IMR-90 (cell line): ENCODE measurements at regions not wholly inside any gene's neighbourhood (a gene's known extent, or its start where the extent isn't known, plus 50 kb on each side); places are given as distances from the start of the nearest gene placed in this dataset.

Experiments
- ATAC-seq: fragments of 200-7000 bp; cut with Tn5 transposase; 2 replicates; pipeline ENCODE4 v1.9.1; 2020; ENCODE audit warnings: low read depth, mild to moderate bottlenecking, moderate library complexity
- BruUV-seq: library from RNA; stranded (reverse); fragments of 400-500 nt; replicated peaks from 2 replicates; lab custom pipeline; 2021; lab: Mats Ljungman, UMichigan
- CTCF ChIA-PET: fragments of 300-600 bp; formaldehyde crosslinking; extraction: SDS; loops from one replicate; lab custom pipeline; 2021; ENCODE audit warnings: antibody characterized with exemption; lab: Yijun Ruan, JAX
- POLR2A ChIA-PET: fragments of 300-600 bp; sonication (Branson Sonifier 250); formaldehyde crosslinking; loops from one replicate; lab custom pipeline; 2022; ENCODE audit warnings: antibody characterized with exemption; ENCODE audit not compliant: unreplicated experiment; lab: Charles Lee
- DNase-seq: peaks from one replicate; pipeline ENCODE4 v3.0.0; 2013
- H2AFZ ChIP-seq: replicated peaks from 2 replicates; pipeline ENCODE3; 2013; ENCODE audit warnings: low read length, mild to moderate bottlenecking; ENCODE audit not compliant: poor library complexity
- H2AK5ac ChIP-seq: 2 replicates; pipeline ENCODE4 v1.6.1; 2013; ENCODE audit warnings: low read depth, low read length, inconsistent platforms
- H2AK9ac ChIP-seq: replicated peaks from 2 replicates; pipeline ENCODE3; 2013; ENCODE audit warnings: mild to moderate bottlenecking, low read depth, low read length, moderate library complexity; ENCODE audit not compliant: poor library complexity
- H2BK120ac ChIP-seq: 2 replicates; pipeline ENCODE4 v1.6.1; 2013; ENCODE audit warnings: low read depth, low read length, inconsistent platforms
- H2BK15ac ChIP-seq: 3 replicates; pipeline ENCODE4 v1.6.1; 2013; ENCODE audit warnings: low read depth, low read length, inconsistent platforms
- H2BK20ac ChIP-seq: 2 replicates; pipeline ENCODE4 v1.6.1; 2013; ENCODE audit warnings: low read depth, mild to moderate bottlenecking, inconsistent platforms, low read length, moderate library complexity
- H2BK5ac ChIP-seq: 2 replicates; pipeline ENCODE4 v1.6.1; 2013; ENCODE audit warnings: mild to moderate bottlenecking, low read depth, low read length, inconsistent platforms; ENCODE audit not compliant: poor library complexity, severe bottlenecking
- H3K14ac ChIP-seq: replicated peaks from 2 replicates; pipeline ENCODE4 v1.6.1; 2013; ENCODE audit warnings: low read depth, low read length, inconsistent platforms
- H3K18ac ChIP-seq: 2 replicates; pipeline ENCODE4 v1.6.1; 2013; ENCODE audit warnings: low read depth, low read length, control low read depth
- H3K23ac ChIP-seq: 2 replicates; pipeline ENCODE4 v1.6.1; 2013; ENCODE audit warnings: low read depth, low read length, inconsistent platforms
- H3K27ac ChIP-seq: 2 replicates; pipeline ENCODE4 v1.5.1; 2013; ENCODE audit warnings: mild to moderate bottlenecking, control low read depth, low read length; ENCODE audit not compliant: insufficient read depth
- H3K27me3 ChIP-seq: 2 replicates; pipeline ENCODE4 v1.6.1; 2013; ENCODE audit warnings: low read length; ENCODE audit not compliant: control insufficient read depth, insufficient read depth
- H3K36me3 ChIP-seq: 2 replicates; pipeline ENCODE4 v1.6.1; 2013; ENCODE audit warnings: low read length, mixed read lengths; ENCODE audit not compliant: control insufficient read depth, insufficient read depth
- H3K4ac ChIP-seq: 2 replicates; pipeline ENCODE4 v1.6.1; 2013; ENCODE audit warnings: low read depth, low read length, inconsistent platforms
- H3K4me1 ChIP-seq: 2 replicates; pipeline ENCODE4 v1.6.1; 2013; ENCODE audit warnings: low read length, mixed read lengths; ENCODE audit not compliant: control insufficient read depth, insufficient read depth
- H3K4me2 ChIP-seq: 2 replicates; pipeline ENCODE4 v1.6.1; 2013; ENCODE audit warnings: low read depth, mild to moderate bottlenecking, control low read depth, low read length, moderate library complexity
- H3K4me3 ChIP-seq: 2 replicates; pipeline ENCODE4 v1.5.1; 2013; ENCODE audit warnings: low read depth, mild to moderate bottlenecking, control low read depth, low read length, moderate library complexity; ENCODE audit not compliant: insufficient read depth
- H3K56ac ChIP-seq: 2 replicates; pipeline ENCODE4 v1.6.1; 2013; ENCODE audit warnings: low read length, inconsistent platforms; ENCODE audit not compliant: insufficient read depth; ENCODE audit errors: extremely low read depth
- H3K79me1 ChIP-seq, 2 experiments: 2 replicates each; pipeline ENCODE4 v1.6.1; 2013; ENCODE audit warnings: low read length in 2 of 2, inconsistent platforms in 1 of 2, low read depth in 1 of 2
- H3K9ac ChIP-seq: 2 replicates; pipeline ENCODE4 v1.6.1; 2013; ENCODE audit warnings: low read depth, low read length, control low read depth
- H3K9me1 ChIP-seq: 2 replicates; pipeline ENCODE4 v1.6.1; 2013; ENCODE audit warnings: low read length, inconsistent platforms; ENCODE audit not compliant: insufficient read depth
- H3K9me3 ChIP-seq: 2 replicates; pipeline ENCODE4 v1.6.1; 2013; ENCODE audit warnings: low read length; ENCODE audit not compliant: control insufficient read depth, insufficient read depth
- H4K20me1 ChIP-seq: 2 replicates; pipeline ENCODE4 v1.6.1; 2013; ENCODE audit warnings: low read length, inconsistent platforms; ENCODE audit not compliant: insufficient read depth
- H4K5ac ChIP-seq: 2 replicates; pipeline ENCODE4 v1.6.1; 2013; ENCODE audit warnings: mild to moderate bottlenecking, low read depth, low read length, control low read depth
- H4K8ac ChIP-seq, 2 experiments: 2 replicates each; pipeline ENCODE4 v1.6.1; 2013; ENCODE audit warnings: low read depth in 2 of 2, low read length in 2 of 2, control low read depth in 1 of 2, inconsistent platforms in 1 of 2
- H4K91ac ChIP-seq: 2 replicates; pipeline ENCODE4 v1.6.1; 2013; ENCODE audit warnings: low read depth, low read length, inconsistent platforms; ENCODE audit not compliant: insufficient read depth
- BHLHE40 ChIP-seq: fragments of 150-350 bp; IDR thresholded peaks from 2 replicates; pipeline ENCODE4 v1.6.1; 2016; ENCODE audit warnings: mild to moderate bottlenecking, low read depth, low read length
- CEBPB ChIP-seq: IDR thresholded peaks from 2 replicates; pipeline ENCODE4 v1.6.1; 2012; ENCODE audit warnings: low read depth, low read length, improper control_type of control experiment
- CHD1 ChIP-seq: IDR thresholded peaks from 2 replicates; pipeline ENCODE4 v1.6.1; 2012; ENCODE audit warnings: low read depth, low read length, improper control_type of control experiment
- FOS ChIP-seq: fragments of 150-350 bp; IDR thresholded peaks from 2 replicates; pipeline ENCODE4 v1.6.1; 2016; ENCODE audit warnings: low read depth, low read length
- MAFK ChIP-seq: IDR thresholded peaks from 2 replicates; pipeline ENCODE4 v1.6.1; 2012; ENCODE audit warnings: low read depth, low read length, improper control_type of control experiment
- MAZ ChIP-seq: IDR thresholded peaks from 2 replicates; pipeline ENCODE4 v1.6.1; 2012; ENCODE audit warnings: low read depth, mild to moderate bottlenecking, low read length, improper control_type of control experiment, moderate library complexity, borderline replicate concordance
- MXI1 ChIP-seq: IDR thresholded peaks from 2 replicates; pipeline ENCODE4 v1.6.1; 2012; ENCODE audit warnings: low read depth, mild to moderate bottlenecking, low read length, moderate library complexity, borderline replicate concordance
- NFE2L2 ChIP-seq: fragments of 150-350 bp; IDR thresholded peaks from 2 replicates; pipeline ENCODE4 v1.6.1; 2016; ENCODE audit warnings: low read depth, mild to moderate bottlenecking, low read length
- POLR2A ChIP-seq: IDR thresholded peaks from 2 replicates; pipeline ENCODE4 v1.6.1; 2012; ENCODE audit warnings: mild to moderate bottlenecking, low read depth, low read length
- RAD21 ChIP-seq: IDR thresholded peaks from 2 replicates; pipeline ENCODE4 v1.6.1; 2012; ENCODE audit warnings: low read length, improper control_type of control experiment
- RCOR1 ChIP-seq: IDR thresholded peaks from 2 replicates; pipeline ENCODE4 v1.6.1; 2012; ENCODE audit warnings: mild to moderate bottlenecking, low read length, improper control_type of control experiment; ENCODE audit not compliant: insufficient replicate concordance
- RFX5 ChIP-seq: IDR thresholded peaks from 2 replicates; pipeline ENCODE4 v1.8.0; 2012; ENCODE audit warnings: low read depth, mild to moderate bottlenecking, low read length, moderate library complexity
- SMC3 ChIP-seq: fragments of 150-350 bp; IDR thresholded peaks from 2 replicates; pipeline ENCODE4 v1.6.1; 2016; ENCODE audit warnings: low read depth, mild to moderate bottlenecking, antibody characterized with exemption, low read length, moderate library complexity
- WGBS, 2 experiments: methylation state at CpG; one replicate each; pipeline versions ENCODE4 v1.1.5 to v1.1.7; 2013; ENCODE audit warnings: missing lambda C conversion rate in 2 of 2; ENCODE audit not compliant: insufficient read length in 1 of 2; ENCODE audit errors: extremely low coverage in 2 of 2; 5-methylcytosine and 5-hydroxymethylcytosine counted together
- dilution Hi-C: fragments of 300-500 bp; cut with HindIII; formaldehyde crosslinking; loops from one replicate; pipeline ENCODE4 v1.14.3; 2018; ENCODE audit warnings: low sequenced_read_pairs; ENCODE audit not compliant: unreplicated experiment
- in situ Hi-C: fragments of 300-500 bp; cut with MboI; formaldehyde crosslinking; loops from 3 replicates; pipeline ENCODE4 v1.14.3; 2019; ENCODE audit warnings: low sequenced_read_pairs, inconsistent platforms, mixed read lengths
- intact Hi-C: fragments of 100-400 bp; cut with micrococcal nuclease; formaldehyde crosslinking; loops from 2 replicates; pipeline ENCODE4 v1.10.0; 2022
- TF ChIP-seq, protein P1 (sequence below): fragments of 150-350 bp; IDR thresholded peaks from 2 replicates; pipeline ENCODE4 v1.6.1; 2016; ENCODE audit warnings: low read depth, mild to moderate bottlenecking, low read length, moderate library complexity, borderline replicate concordance
- TF ChIP-seq, protein P2 (sequence below): conservative IDR thresholded peaks from 2 replicates; pipeline ENCODE4 v1.5.1; 2012; ENCODE audit warnings: mild to moderate bottlenecking, low read depth, low read length, improper control_type of control experiment
- TF ChIP-seq, protein P3 (sequence below): fragments of 150-350 bp; IDR thresholded peaks from 2 replicates; pipeline ENCODE4 v1.6.1; 2017; ENCODE audit warnings: mild to moderate bottlenecking, antibody characterized with exemption, low read length, low read depth

DNA sequence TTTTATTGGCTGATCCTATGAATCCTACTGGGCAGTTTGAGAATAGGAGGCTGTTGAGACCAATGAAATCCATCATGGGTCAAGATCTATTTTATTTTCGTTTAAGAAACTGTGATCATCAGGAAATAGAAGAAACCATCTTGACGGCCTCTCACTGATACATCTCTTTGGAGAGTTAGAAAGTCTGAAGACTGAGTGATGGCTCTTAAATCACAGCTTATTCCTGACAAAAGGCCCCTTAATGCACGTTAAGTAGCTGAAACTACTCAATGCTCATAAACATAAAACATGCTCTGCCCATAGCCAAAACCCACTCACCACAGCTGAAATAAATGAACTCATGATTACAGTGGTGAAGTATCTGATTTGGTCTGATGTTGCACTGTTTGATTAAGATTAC lies 784.5 kb upstream of the NEGR1 start:
- in situ Hi-C loops, result no loop called here

More for the DNA sequence above, 784.5 kb upstream of the NEGR1 start:
- WGBS, 2 experiments, result no CpG with 5 or more reads among the region's 3 CpGs
- Histone ChIP-seq H4K91ac (no peak overlapping the region), H3K18ac (no peak overlapping the region), H2BK15ac (no peak overlapping the region), H3K4ac (no peak overlapping the region), H2AK5ac (no peak overlapping the region), H3K9ac (no peak overlapping the region), H3K79me1 (no peaks in the 10 kb centered on the region), H3K23ac (no peak overlapping the region), H3K9me1 (no peaks in the 10 kb centered on the region), H2AK9ac (no peak overlapping the region), H3K14ac (no peak overlapping the region), H3K56ac (no peak overlapping the region), H2BK20ac (no peak overlapping the region), H3K27ac (no peak overlapping the region), H2BK5ac (no peak overlapping the region), H2AFZ (no peak overlapping the region), H3K4me1 (no peaks in the 10 kb centered on the region), H3K4me2 (no peak overlapping the region), H3K36me3 (no peaks in the 10 kb centered on the region), H4K20me1 (no peaks in the 10 kb centered on the region), H4K5ac (no peak overlapping the region), H3K27me3 (no peaks in the 10 kb centered on the region), H2BK120ac (no peak overlapping the region), H3K4me3 (no peak overlapping the region), H4K8ac (no peak overlapping the region), H3K9me3 (peaks cover 6% of the 10 kb centered on the region)
- no TSS peak for BruUV-seq
- ChIA-PET POLR2A (no interaction called here), CTCF (interaction anchor here (0.6 kb wide), 1 partner anchor 378 kb away, joined by 3 read pairs; no protein-coding TSS in a partner anchor)
- no peak for DNase-seq
- TF ChIP-seq, protein P1, sequence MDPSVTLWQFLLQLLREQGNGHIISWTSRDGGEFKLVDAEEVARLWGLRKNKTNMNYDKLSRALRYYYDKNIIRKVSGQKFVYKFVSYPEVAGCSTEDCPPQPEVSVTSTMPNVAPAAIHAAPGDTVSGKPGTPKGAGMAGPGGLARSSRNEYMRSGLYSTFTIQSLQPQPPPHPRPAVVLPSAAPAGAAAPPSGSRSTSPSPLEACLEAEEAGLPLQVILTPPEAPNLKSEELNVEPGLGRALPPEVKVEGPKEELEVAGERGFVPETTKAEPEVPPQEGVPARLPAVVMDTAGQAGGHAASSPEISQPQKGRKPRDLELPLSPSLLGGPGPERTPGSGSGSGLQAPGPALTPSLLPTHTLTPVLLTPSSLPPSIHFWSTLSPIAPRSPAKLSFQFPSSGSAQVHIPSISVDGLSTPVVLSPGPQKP, result no peak
- TF ChIP-seq CHD1, result no peak
- TF ChIP-seq MAFK, result no peak
- no peak for TF ChIP-seq SMC3
- TF ChIP-seq FOS, result no peak
- TF ChIP-seq, protein P2, sequence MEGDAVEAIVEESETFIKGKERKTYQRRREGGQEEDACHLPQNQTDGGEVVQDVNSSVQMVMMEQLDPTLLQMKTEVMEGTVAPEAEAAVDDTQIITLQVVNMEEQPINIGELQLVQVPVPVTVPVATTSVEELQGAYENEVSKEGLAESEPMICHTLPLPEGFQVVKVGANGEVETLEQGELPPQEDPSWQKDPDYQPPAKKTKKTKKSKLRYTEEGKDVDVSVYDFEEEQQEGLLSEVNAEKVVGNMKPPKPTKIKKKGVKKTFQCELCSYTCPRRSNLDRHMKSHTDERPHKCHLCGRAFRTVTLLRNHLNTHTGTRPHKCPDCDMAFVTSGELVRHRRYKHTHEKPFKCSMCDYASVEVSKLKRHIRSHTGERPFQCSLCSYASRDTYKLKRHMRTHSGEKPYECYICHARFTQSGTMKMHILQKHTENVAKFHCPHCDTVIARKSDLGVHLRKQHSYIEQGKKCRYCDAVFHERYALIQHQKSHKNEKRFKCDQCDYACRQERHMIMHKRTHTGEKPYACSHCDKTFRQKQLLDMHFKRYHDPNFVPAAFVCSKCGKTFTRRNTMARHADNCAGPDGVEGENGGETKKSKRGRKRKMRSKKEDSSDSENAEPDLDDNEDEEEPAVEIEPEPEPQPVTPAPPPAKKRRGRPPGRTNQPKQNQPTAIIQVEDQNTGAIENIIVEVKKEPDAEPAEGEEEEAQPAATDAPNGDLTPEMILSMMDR, result no peak
- TF ChIP-seq RCOR1, result no peak
- no peak for TF ChIP-seq MAZ
- no peak for TF ChIP-seq RAD21
- no peak for TF ChIP-seq MXI1
- TF ChIP-seq POLR2A, result no peak
- no peak for TF ChIP-seq NFE2L2
- TF ChIP-seq CEBPB, result no peak
- TF ChIP-seq, protein P3, sequence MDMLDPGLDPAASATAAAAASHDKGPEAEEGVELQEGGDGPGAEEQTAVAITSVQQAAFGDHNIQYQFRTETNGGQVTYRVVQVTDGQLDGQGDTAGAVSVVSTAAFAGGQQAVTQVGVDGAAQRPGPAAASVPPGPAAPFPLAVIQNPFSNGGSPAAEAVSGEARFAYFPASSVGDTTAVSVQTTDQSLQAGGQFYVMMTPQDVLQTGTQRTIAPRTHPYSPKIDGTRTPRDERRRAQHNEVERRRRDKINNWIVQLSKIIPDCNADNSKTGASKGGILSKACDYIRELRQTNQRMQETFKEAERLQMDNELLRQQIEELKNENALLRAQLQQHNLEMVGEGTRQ, result no peak
- TF ChIP-seq BHLHE40, result no peak
- no peak for TF ChIP-seq RFX5
- dilution Hi-C loops, result no loop called here
- intact Hi-C loops, result no loop called here
- ATAC-seq, result no peak
